IMR-90 (cell line): ENCODE measurements at regions not wholly inside any gene's neighbourhood (a gene's known extent, or its start where the extent isn't known, plus 50 kb on each side); places are given as distances from the start of the nearest gene placed in this dataset.

Experiments
- ATAC-seq: fragments of 200-7000 bp; cut with Tn5 transposase; 2 replicates; pipeline ENCODE4 v1.9.1; 2020; ENCODE audit warnings: low read depth, mild to moderate bottlenecking, moderate library complexity
- BruUV-seq: library from RNA; stranded (reverse); fragments of 400-500 nt; replicated peaks from 2 replicates; lab custom pipeline; 2021; lab: Mats Ljungman, UMichigan
- CTCF ChIA-PET: fragments of 300-600 bp; formaldehyde crosslinking; extraction: SDS; loops from one replicate; lab custom pipeline; 2021; ENCODE audit warnings: antibody characterized with exemption; lab: Yijun Ruan, JAX
- POLR2A ChIA-PET: fragments of 300-600 bp; sonication (Branson Sonifier 250); formaldehyde crosslinking; loops from one replicate; lab custom pipeline; 2022; ENCODE audit warnings: antibody characterized with exemption; ENCODE audit not compliant: unreplicated experiment; lab: Charles Lee
- DNase-seq: peaks from one replicate; pipeline ENCODE4 v3.0.0; 2013
- H2AFZ ChIP-seq: replicated peaks from 2 replicates; pipeline ENCODE3; 2013; ENCODE audit warnings: low read length, mild to moderate bottlenecking; ENCODE audit not compliant: poor library complexity
- H2AK5ac ChIP-seq: 2 replicates; pipeline ENCODE4 v1.6.1; 2013; ENCODE audit warnings: low read depth, low read length, inconsistent platforms
- H2AK9ac ChIP-seq: replicated peaks from 2 replicates; pipeline ENCODE3; 2013; ENCODE audit warnings: mild to moderate bottlenecking, low read depth, low read length, moderate library complexity; ENCODE audit not compliant: poor library complexity
- H2BK120ac ChIP-seq: 2 replicates; pipeline ENCODE4 v1.6.1; 2013; ENCODE audit warnings: low read depth, low read length, inconsistent platforms
- H2BK15ac ChIP-seq: 3 replicates; pipeline ENCODE4 v1.6.1; 2013; ENCODE audit warnings: low read depth, low read length, inconsistent platforms
- H2BK20ac ChIP-seq: 2 replicates; pipeline ENCODE4 v1.6.1; 2013; ENCODE audit warnings: low read depth, mild to moderate bottlenecking, inconsistent platforms, low read length, moderate library complexity
- H2BK5ac ChIP-seq: 2 replicates; pipeline ENCODE4 v1.6.1; 2013; ENCODE audit warnings: mild to moderate bottlenecking, low read depth, low read length, inconsistent platforms; ENCODE audit not compliant: poor library complexity, severe bottlenecking
- H3K14ac ChIP-seq: replicated peaks from 2 replicates; pipeline ENCODE4 v1.6.1; 2013; ENCODE audit warnings: low read depth, low read length, inconsistent platforms
- H3K18ac ChIP-seq: 2 replicates; pipeline ENCODE4 v1.6.1; 2013; ENCODE audit warnings: low read depth, low read length, control low read depth
- H3K23ac ChIP-seq: 2 replicates; pipeline ENCODE4 v1.6.1; 2013; ENCODE audit warnings: low read depth, low read length, inconsistent platforms
- H3K27ac ChIP-seq: 2 replicates; pipeline ENCODE4 v1.5.1; 2013; ENCODE audit warnings: mild to moderate bottlenecking, control low read depth, low read length; ENCODE audit not compliant: insufficient read depth
- H3K27me3 ChIP-seq: 2 replicates; pipeline ENCODE4 v1.6.1; 2013; ENCODE audit warnings: low read length; ENCODE audit not compliant: control insufficient read depth, insufficient read depth
- H3K36me3 ChIP-seq: 2 replicates; pipeline ENCODE4 v1.6.1; 2013; ENCODE audit warnings: low read length, mixed read lengths; ENCODE audit not compliant: control insufficient read depth, insufficient read depth
- H3K4ac ChIP-seq: 2 replicates; pipeline ENCODE4 v1.6.1; 2013; ENCODE audit warnings: low read depth, low read length, inconsistent platforms
- H3K4me1 ChIP-seq: 2 replicates; pipeline ENCODE4 v1.6.1; 2013; ENCODE audit warnings: low read length, mixed read lengths; ENCODE audit not compliant: control insufficient read depth, insufficient read depth
- H3K4me2 ChIP-seq: 2 replicates; pipeline ENCODE4 v1.6.1; 2013; ENCODE audit warnings: low read depth, mild to moderate bottlenecking, control low read depth, low read length, moderate library complexity
- H3K4me3 ChIP-seq: 2 replicates; pipeline ENCODE4 v1.5.1; 2013; ENCODE audit warnings: low read depth, mild to moderate bottlenecking, control low read depth, low read length, moderate library complexity; ENCODE audit not compliant: insufficient read depth
- H3K56ac ChIP-seq: 2 replicates; pipeline ENCODE4 v1.6.1; 2013; ENCODE audit warnings: low read length, inconsistent platforms; ENCODE audit not compliant: insufficient read depth; ENCODE audit errors: extremely low read depth
- H3K79me1 ChIP-seq, 2 experiments: 2 replicates each; pipeline ENCODE4 v1.6.1; 2013; ENCODE audit warnings: low read length in 2 of 2, inconsistent platforms in 1 of 2, low read depth in 1 of 2
- H3K9ac ChIP-seq: 2 replicates; pipeline ENCODE4 v1.6.1; 2013; ENCODE audit warnings: low read depth, low read length, control low read depth
- H3K9me1 ChIP-seq: 2 replicates; pipeline ENCODE4 v1.6.1; 2013; ENCODE audit warnings: low read length, inconsistent platforms; ENCODE audit not compliant: insufficient read depth
- H3K9me3 ChIP-seq: 2 replicates; pipeline ENCODE4 v1.6.1; 2013; ENCODE audit warnings: low read length; ENCODE audit not compliant: control insufficient read depth, insufficient read depth
- H4K20me1 ChIP-seq: 2 replicates; pipeline ENCODE4 v1.6.1; 2013; ENCODE audit warnings: low read length, inconsistent platforms; ENCODE audit not compliant: insufficient read depth
- H4K5ac ChIP-seq: 2 replicates; pipeline ENCODE4 v1.6.1; 2013; ENCODE audit warnings: mild to moderate bottlenecking, low read depth, low read length, control low read depth
- H4K8ac ChIP-seq, 2 experiments: 2 replicates each; pipeline ENCODE4 v1.6.1; 2013; ENCODE audit warnings: low read depth in 2 of 2, low read length in 2 of 2, control low read depth in 1 of 2, inconsistent platforms in 1 of 2
- H4K91ac ChIP-seq: 2 replicates; pipeline ENCODE4 v1.6.1; 2013; ENCODE audit warnings: low read depth, low read length, inconsistent platforms; ENCODE audit not compliant: insufficient read depth
- MAFK ChIP-seq: IDR thresholded peaks from 2 replicates; pipeline ENCODE4 v1.6.1; 2012; ENCODE audit warnings: low read depth, low read length, improper control_type of control experiment
- POLR2A ChIP-seq: IDR thresholded peaks from 2 replicates; pipeline ENCODE4 v1.6.1; 2012; ENCODE audit warnings: mild to moderate bottlenecking, low read depth, low read length
- RFX5 ChIP-seq: IDR thresholded peaks from 2 replicates; pipeline ENCODE4 v1.8.0; 2012; ENCODE audit warnings: low read depth, mild to moderate bottlenecking, low read length, moderate library complexity
- WGBS, 2 experiments: methylation state at CpG; one replicate each; pipeline versions ENCODE4 v1.1.5 to v1.1.7; 2013; ENCODE audit warnings: missing lambda C conversion rate in 2 of 2; ENCODE audit not compliant: insufficient read length in 1 of 2; ENCODE audit errors: extremely low coverage in 2 of 2; 5-methylcytosine and 5-hydroxymethylcytosine counted together
- dilution Hi-C: fragments of 300-500 bp; cut with HindIII; formaldehyde crosslinking; loops from one replicate; pipeline ENCODE4 v1.14.3; 2018; ENCODE audit warnings: low sequenced_read_pairs; ENCODE audit not compliant: unreplicated experiment
- in situ Hi-C: fragments of 300-500 bp; cut with MboI; formaldehyde crosslinking; loops from 3 replicates; pipeline ENCODE4 v1.14.3; 2019; ENCODE audit warnings: low sequenced_read_pairs, inconsistent platforms, mixed read lengths
- intact Hi-C: fragments of 100-400 bp; cut with micrococcal nuclease; formaldehyde crosslinking; loops from 2 replicates; pipeline ENCODE4 v1.10.0; 2022

DNA sequence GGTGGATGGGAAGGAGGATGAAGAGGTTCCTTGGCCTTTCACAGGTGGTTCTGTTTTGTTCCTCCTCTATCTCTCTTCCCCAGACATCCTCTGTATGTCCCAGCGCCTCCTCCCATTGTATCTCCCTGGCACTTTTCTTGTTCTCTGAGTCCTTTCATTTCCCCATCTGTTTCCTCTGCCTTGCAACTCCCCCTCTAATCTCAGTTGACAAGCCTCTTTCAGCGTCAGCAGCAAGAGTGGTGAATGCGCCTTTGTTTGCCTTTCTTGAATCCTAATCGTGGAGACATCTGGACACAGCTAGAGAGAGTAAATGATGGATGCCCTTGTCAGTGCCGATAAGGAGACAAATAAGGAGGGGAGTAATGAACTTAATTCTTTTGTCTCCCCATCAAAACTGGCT, 167.0 kb downstream of the NDUFA10 start:
- H4K8ac ChIP-seq, result no peak overlapping the region
- ChIA-PET POLR2A (no interaction called here), CTCF (no interaction called here)
- H3K9me3 ChIP-seq, result peaks cover 11% of the 10 kb centered on the region
- no peak overlapping the region for H3K27ac ChIP-seq
- no peak overlapping the region for H2BK15ac ChIP-seq
- no CpG with 5 or more reads among the region's 5 CpGs for WGBS, 2 experiments
- H3K14ac ChIP-seq, result no peak overlapping the region
- ATAC-seq, result no peak
- no peaks in the 10 kb centered on the region for H3K27me3 ChIP-seq
- no peaks in the 10 kb centered on the region for H3K9me1 ChIP-seq
- TF ChIP-seq POLR2A, result no peak
- TF ChIP-seq RFX5, result no peak
- TF ChIP-seq MAFK, result no peak
- no TSS peak for BruUV-seq
- H3K4me2 ChIP-seq, result no peak overlapping the region
- H3K4me3 ChIP-seq, result no peak overlapping the region
- H4K91ac ChIP-seq, result no peak overlapping the region
- no peak overlapping the region for H2AK9ac ChIP-seq
- H4K5ac ChIP-seq, result no peak overlapping the region
- no peak overlapping the region for H3K4ac ChIP-seq
- DNase-seq, result no peak
- no peak overlapping the region for H2AK5ac ChIP-seq
- no peaks in the 10 kb centered on the region for H3K79me1 ChIP-seq
- no peaks in the 10 kb centered on the region for H3K36me3 ChIP-seq
- no peak overlapping the region for H3K23ac ChIP-seq
- no peaks in the 10 kb centered on the region for H4K20me1 ChIP-seq
- dilution Hi-C loops, result no loop called here
- no peak overlapping the region for H3K18ac ChIP-seq
- no peak overlapping the region for H3K56ac ChIP-seq
- H2AFZ ChIP-seq, result no peak overlapping the region
- H3K9ac ChIP-seq, result no peak overlapping the region
- no peaks in the 10 kb centered on the region for H3K4me1 ChIP-seq
- no peak overlapping the region for H2BK120ac ChIP-seq
- no peak overlapping the region for H2BK5ac ChIP-seq
- in situ Hi-C loops, result no loop called here
- no peak overlapping the region for H2BK20ac ChIP-seq
- intact Hi-C loops, result no loop called here
